ENCODE measurements at regions not wholly inside any gene's neighbourhood (a gene's known extent, or its start where the extent isn't known, plus 50 kb on each side); places are given as distances from the start of the nearest gene placed in this dataset.

GRCh38 chr2:226378753-226379705 is 420.6 kb downstream of the IRS1 start:
- TF ChIP-seq CTCF (IDR thresholded peaks at IDR 0.05; ENCODE audit: low read length) (no peak), EZH2 (IDR thresholded peaks at IDR 0.05; ENCODE audit: borderline replicate concordance, low read length) (no peak)

Data from OCI-LY1 (cell line).